ENCODE measurements at regions not wholly inside any gene's neighbourhood (a gene's known extent, or its start where the extent isn't known, plus 50 kb on each side); places are given as distances from the start of the nearest gene placed in this dataset.

DNA sequence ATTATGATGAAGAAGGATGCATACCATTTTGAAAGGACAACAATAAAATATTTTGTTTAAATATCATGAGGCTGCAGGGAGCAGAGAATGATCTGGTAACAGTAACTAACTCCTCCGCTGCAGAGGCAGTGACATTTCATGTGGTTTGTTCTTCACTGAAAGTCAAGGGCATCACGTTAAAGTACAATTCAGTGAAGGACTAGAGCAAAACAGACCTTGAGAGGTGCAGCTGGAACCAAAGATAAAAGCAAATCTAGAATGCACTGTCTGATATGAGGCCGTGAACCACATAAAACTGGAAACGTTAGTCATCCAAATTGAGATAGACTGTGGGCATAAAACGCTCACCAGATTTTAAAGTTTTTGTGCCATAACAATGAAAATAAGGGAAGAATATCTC lies 522.9 kb upstream of the TNP1 start:
- H3K4me2 ChIP-seq (ENCODE audit: low read depth, low read length, poor library complexity, severe bottlenecking) = no peak overlapping the region
- H3K9me3 ChIP-seq (ENCODE audit: insufficient read depth, low read length) = no peaks in the 10 kb centered on the region
- no peak overlapping the region for H2AFZ ChIP-seq (ENCODE audit: low read depth, low read length, severe bottlenecking)
- TF ChIP-seq CTCF (IDR thresholded peaks at IDR 0.05; ENCODE audit: insufficient read depth, low read length, poor library complexity, severe bottlenecking) (no peak), EZH2phosphoT487 (conservative IDR thresholded peaks at IDR 0.05; ENCODE audit: low read length) (no peak)
- no peaks in the 10 kb centered on the region for H3K36me3 ChIP-seq (ENCODE audit: low read length)
- H3K27me3 ChIP-seq (ENCODE audit: low read length) = no peaks in the 10 kb centered on the region
- H3K9ac ChIP-seq (ENCODE audit: low read length) = no peak overlapping the region
- H3F3A ChIP-seq (ENCODE audit: insufficient read depth) = no peaks in the 10 kb centered on the region
- H3K4me3 ChIP-seq (ENCODE audit: insufficient read depth, low read length, poor library complexity, severe bottlenecking) = no peak overlapping the region
- no peaks in the 10 kb centered on the region for H3K79me2 ChIP-seq (ENCODE audit: insufficient read depth, low read length)
- no peaks in the 10 kb centered on the region for H4K20me1 ChIP-seq (ENCODE audit: low read depth, low read length)
- no peak overlapping the region for H3K27ac ChIP-seq (ENCODE audit: low read depth, low read length)
- H3K9me2 ChIP-seq (replicated peaks; ENCODE audit: insufficient read depth, low read length) = no peaks in the 10 kb centered on the region

DNA sequence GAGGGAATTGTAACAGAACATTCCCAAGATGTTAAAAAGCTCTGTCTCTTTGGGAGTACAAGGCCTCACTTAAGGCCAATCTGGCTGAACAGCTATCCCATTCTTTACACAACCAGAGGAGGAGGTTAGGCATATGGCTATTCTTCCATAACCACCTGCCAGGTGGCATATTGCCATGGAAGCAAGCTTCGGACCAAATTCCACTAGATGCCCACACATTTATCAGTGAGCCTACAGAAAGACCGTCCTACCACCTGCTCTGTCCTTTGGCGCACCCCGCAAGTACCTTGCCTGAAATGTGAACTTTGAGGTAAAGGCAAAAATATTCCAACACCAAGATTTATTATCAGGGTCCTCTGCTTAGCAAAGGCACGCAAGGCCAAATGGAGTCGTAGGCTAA lies 519.9 kb upstream of the TNP1 start:
- Histone ChIP-seq H3K36me3 (ENCODE audit: low read length) (no peaks in the 10 kb centered on the region), H3K27ac (ENCODE audit: low read depth, low read length) (no peak overlapping the region)
- no peak for TF ChIP-seq EZH2phosphoT487 (conservative IDR thresholded peaks at IDR 0.05; ENCODE audit: low read length)
- TF ChIP-seq CTCF (IDR thresholded peaks at IDR 0.05; ENCODE audit: insufficient read depth, low read length, poor library complexity, severe bottlenecking) = no peak

DNA sequence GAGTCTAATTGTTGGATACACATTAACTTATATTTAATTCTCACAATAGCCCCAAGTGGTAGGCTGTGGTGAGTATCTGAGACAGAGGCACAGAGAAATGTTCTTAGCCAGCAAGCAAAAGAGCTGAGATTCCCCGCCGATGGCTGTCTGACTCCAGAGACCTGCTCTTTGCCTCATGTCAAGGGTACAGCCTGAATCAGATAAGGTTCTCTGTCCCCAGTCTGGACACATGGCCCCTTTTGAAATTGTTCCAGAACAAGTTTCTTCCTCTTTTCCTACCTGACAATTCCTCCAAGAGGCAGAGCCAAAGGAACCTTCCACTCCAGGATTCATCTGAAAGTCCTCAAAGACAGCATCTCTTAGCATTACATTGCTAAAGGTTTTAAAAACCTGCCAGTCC lies 512.9 kb upstream of the TNP1 start:
- H3K9me3 ChIP-seq (ENCODE audit: insufficient read depth, low read length) = no peaks in the 10 kb centered on the region
- H3K27me3 ChIP-seq (ENCODE audit: low read length) = no peaks in the 10 kb centered on the region
- no peaks in the 10 kb centered on the region for H4K20me1 ChIP-seq (ENCODE audit: low read depth, low read length)
- H3K9ac ChIP-seq (ENCODE audit: low read length) = no peak overlapping the region
- H3K4me2 ChIP-seq (ENCODE audit: low read depth, low read length, poor library complexity, severe bottlenecking) = no peak overlapping the region
- H3K79me2 ChIP-seq (ENCODE audit: insufficient read depth, low read length) = no peaks in the 10 kb centered on the region
- TF ChIP-seq EZH2phosphoT487 (conservative IDR thresholded peaks at IDR 0.05; ENCODE audit: low read length) (no peak), CTCF (IDR thresholded peaks at IDR 0.05; ENCODE audit: insufficient read depth, low read length, poor library complexity, severe bottlenecking) (no peak)
- no peak overlapping the region for H2AFZ ChIP-seq (ENCODE audit: low read depth, low read length, severe bottlenecking)
- no peaks in the 10 kb centered on the region for H3K9me2 ChIP-seq (replicated peaks; ENCODE audit: insufficient read depth, low read length)
- no peaks in the 10 kb centered on the region for H3K36me3 ChIP-seq (ENCODE audit: low read length)
- H3K27ac ChIP-seq (ENCODE audit: low read depth, low read length) = no peak overlapping the region
- H3K4me3 ChIP-seq (ENCODE audit: insufficient read depth, low read length, poor library complexity, severe bottlenecking) = no peak overlapping the region
- no peaks in the 10 kb centered on the region for H3F3A ChIP-seq (ENCODE audit: insufficient read depth)

More for the DNA sequence above, 519.9 kb upstream of the TNP1 start:
- no peaks in the 10 kb centered on the region for H3K79me2 ChIP-seq (ENCODE audit: insufficient read depth, low read length)
- H3K4me3 ChIP-seq (ENCODE audit: insufficient read depth, low read length, poor library complexity, severe bottlenecking) = no peak overlapping the region
- H3K9ac ChIP-seq (ENCODE audit: low read length) = no peak overlapping the region
- H2AFZ ChIP-seq (ENCODE audit: low read depth, low read length, severe bottlenecking) = no peak overlapping the region
- H3K27me3 ChIP-seq (ENCODE audit: low read length) = no peaks in the 10 kb centered on the region
- no peaks in the 10 kb centered on the region for H3F3A ChIP-seq (ENCODE audit: insufficient read depth)
- H3K4me2 ChIP-seq (ENCODE audit: low read depth, low read length, poor library complexity, severe bottlenecking) = no peak overlapping the region
- no peaks in the 10 kb centered on the region for H3K9me2 ChIP-seq (replicated peaks; ENCODE audit: insufficient read depth, low read length)
- H3K9me3 ChIP-seq (ENCODE audit: insufficient read depth, low read length) = no peaks in the 10 kb centered on the region
- H4K20me1 ChIP-seq (ENCODE audit: low read depth, low read length) = no peaks in the 10 kb centered on the region

All from SU-DHL-6 (cell line).